ENCODE measurements at regions not wholly inside any gene's neighbourhood (a gene's known extent, or its start where the extent isn't known, plus 50 kb on each side); places are given as distances from the start of the nearest gene placed in this dataset.
A peak's percentile ranks its signal among the peaks of the same experiment; 100 is the strongest.
"Not testable (repeated sequence)": the region's sequence is repeated elsewhere in the genome, so short reads cannot be mapped to it uniquely, and the experiment has no call there.

- TF ChIP-seq, protein P1, sequence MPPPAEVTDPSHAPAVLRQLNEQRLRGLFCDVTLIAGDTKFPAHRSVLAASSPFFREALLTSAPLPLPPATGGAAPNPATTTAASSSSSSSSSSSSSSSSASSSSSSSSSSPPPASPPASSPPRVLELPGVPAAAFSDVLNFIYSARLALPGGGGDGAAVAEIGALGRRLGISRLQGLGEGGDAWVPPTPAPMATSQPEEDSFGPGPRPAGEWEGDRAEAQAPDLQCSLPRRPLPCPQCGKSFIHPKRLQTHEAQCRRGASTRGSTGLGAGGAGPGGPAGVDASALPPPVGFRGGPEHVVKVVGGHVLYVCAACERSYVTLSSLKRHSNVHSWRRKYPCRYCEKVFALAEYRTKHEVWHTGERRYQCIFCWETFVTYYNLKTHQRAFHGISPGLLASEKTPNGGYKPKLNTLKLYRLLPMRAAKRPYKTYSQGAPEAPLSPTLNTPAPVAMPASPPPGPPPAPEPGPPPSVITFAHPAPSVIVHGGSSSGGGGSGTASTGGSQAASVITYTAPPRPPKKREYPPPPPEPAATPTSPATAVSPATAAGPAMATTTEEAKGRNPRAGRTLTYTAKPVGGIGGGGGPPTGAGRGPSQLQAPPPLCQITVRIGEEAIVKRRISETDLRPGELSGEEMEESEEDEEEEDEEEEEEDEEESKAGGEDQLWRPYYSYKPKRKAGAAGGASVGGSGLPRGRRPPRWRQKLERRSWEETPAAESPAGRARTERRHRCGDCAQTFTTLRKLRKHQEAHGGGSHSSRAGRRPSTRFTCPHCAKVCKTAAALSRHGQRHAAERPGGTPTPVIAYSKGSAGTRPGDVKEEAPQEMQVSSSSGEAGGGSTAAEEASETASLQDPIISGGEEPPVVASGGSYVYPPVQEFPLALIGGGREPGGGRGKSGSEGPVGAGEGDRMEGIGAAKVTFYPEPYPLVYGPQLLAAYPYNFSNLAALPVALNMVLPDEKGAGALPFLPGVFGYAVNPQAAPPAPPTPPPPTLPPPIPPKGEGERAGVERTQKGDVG (CRISPR knock-in tag; IDR thresholded peaks at IDR 0.05; ENCODE audit: borderline replicate concordance), result peak; percentile 99
- TF ChIP-seq, protein P2, sequence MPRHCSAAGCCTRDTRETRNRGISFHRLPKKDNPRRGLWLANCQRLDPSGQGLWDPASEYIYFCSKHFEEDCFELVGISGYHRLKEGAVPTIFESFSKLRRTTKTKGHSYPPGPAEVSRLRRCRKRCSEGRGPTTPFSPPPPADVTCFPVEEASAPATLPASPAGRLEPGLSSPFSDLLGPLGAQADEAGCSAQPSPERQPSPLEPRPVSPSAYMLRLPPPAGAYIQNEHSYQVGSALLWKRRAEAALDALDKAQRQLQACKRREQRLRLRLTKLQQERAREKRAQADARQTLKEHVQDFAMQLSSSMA (CRISPR knock-in tag; IDR thresholded peaks at IDR 0.05), result 0 out of 2 replicates have a peak, but pooled peaks have one; percentile 43
- TF ChIP-seq HNRNPLL (IDR thresholded peaks at IDR 0.05; ENCODE audit: low read depth, low read length, poor library complexity, severe bottlenecking) (peak; percentile 7), REPIN1 (CRISPR knock-in tag; IDR thresholded peaks at IDR 0.05; ENCODE audit: borderline replicate concordance, low read depth) (0 out of 2 replicates have a peak, but pooled peaks have one; percentile 34), AGO1 (IDR thresholded peaks at IDR 0.05; ENCODE audit: low read depth, low read length, poor library complexity, severe bottlenecking) (peak; percentile 52), TOPORS (CRISPR knock-in tag; IDR thresholded peaks at IDR 0.05) (0 out of 2 replicates have a peak, but pooled peaks have one; percentile 34), ZNF800 (CRISPR knock-in tag; IDR thresholded peaks at IDR 0.05) (0 out of 2 replicates have a peak, but pooled peaks have one; percentile 31), ZBTB37 (CRISPR knock-in tag; IDR thresholded peaks at IDR 0.05) (0 out of 2 replicates have a peak, but pooled peaks have one; percentile 26), ZNF225 (CRISPR knock-in tag; IDR thresholded peaks at IDR 0.05) (0 out of 2 replicates have a peak, but pooled peaks have one; percentile 25), ZFYVE20 (CRISPR knock-in tag; IDR thresholded peaks at IDR 0.05; ENCODE audit: borderline replicate concordance, low read depth) (0 out of 2 replicates have a peak, but pooled peaks have one; percentile 20), GATAD2A (CRISPR knock-in tag; IDR thresholded peaks at IDR 0.05) (peak; percentile 58; the same call in 1 of the 2 replicates), KLF6 (CRISPR knock-in tag; IDR thresholded peaks at IDR 0.05) (peak; percentile 64; the same call in 1 of the 2 replicates), HNF4A (CRISPR knock-in tag; IDR thresholded peaks at IDR 0.05) (0 out of 2 replicates have a peak, but pooled peaks have one; percentile 12), FOXA3 (CRISPR knock-in tag; IDR thresholded peaks at IDR 0.05) (0 out of 2 replicates have a peak, but pooled peaks have one; percentile 25), GABPB1 (CRISPR knock-in tag; IDR thresholded peaks at IDR 0.05) (peak; percentile 43; the same call in 1 of the 2 replicates), NR2F6 (CRISPR knock-in tag; IDR thresholded peaks at IDR 0.05) (peak; percentile 70), POGZ (CRISPR knock-in tag; IDR thresholded peaks at IDR 0.05) (peak; percentile 59; the same call in 1 of the 2 replicates)
- TF ChIP-seq, protein P3, sequence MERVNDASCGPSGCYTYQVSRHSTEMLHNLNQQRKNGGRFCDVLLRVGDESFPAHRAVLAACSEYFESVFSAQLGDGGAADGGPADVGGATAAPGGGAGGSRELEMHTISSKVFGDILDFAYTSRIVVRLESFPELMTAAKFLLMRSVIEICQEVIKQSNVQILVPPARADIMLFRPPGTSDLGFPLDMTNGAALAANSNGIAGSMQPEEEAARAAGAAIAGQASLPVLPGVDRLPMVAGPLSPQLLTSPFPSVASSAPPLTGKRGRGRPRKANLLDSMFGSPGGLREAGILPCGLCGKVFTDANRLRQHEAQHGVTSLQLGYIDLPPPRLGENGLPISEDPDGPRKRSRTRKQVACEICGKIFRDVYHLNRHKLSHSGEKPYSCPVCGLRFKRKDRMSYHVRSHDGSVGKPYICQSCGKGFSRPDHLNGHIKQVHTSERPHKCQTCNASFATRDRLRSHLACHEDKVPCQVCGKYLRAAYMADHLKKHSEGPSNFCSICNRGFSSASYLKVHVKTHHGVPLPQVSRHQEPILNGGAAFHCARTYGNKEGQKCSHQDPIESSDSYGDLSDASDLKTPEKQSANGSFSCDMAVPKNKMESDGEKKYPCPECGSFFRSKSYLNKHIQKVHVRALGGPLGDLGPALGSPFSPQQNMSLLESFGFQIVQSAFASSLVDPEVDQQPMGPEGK (CRISPR knock-in tag; IDR thresholded peaks at IDR 0.05), result peak; percentile 34
- TF ChIP-seq NR2F6 (IDR thresholded peaks at IDR 0.05), result not testable (repeated sequence)
These were observed 453.5 kb downstream of the PREX1 start (continued) for GRCh38 chr20:48374031-48374907.
